Glutamatergic neuron (in vitro differentiated cells): ENCODE measurements at regions not wholly inside any gene's neighbourhood (a gene's known extent, or its start where the extent isn't known, plus 50 kb on each side); places are given as distances from the start of the nearest gene placed in this dataset.

Source experiments
- DNase-seq: peaks from one replicate; pipeline ENCODE4 v3.0.0; 2022
- H3K27ac Mint-ChIP-seq: one replicate; pipeline ENCODE4 v1.8.0; 2020; ENCODE audit warnings: mild to moderate bottlenecking, mixed read lengths, inconsistent platforms; ENCODE audit not compliant: unreplicated experiment
- H3K27me3 Mint-ChIP-seq: one replicate; pipeline ENCODE4 v1.8.0; 2020; ENCODE audit warnings: mild to moderate bottlenecking, moderate library complexity, mixed read lengths, inconsistent platforms; ENCODE audit not compliant: unreplicated experiment
- H3K36me3 Mint-ChIP-seq: one replicate; pipeline ENCODE4 v1.8.0; 2020; ENCODE audit warnings: mild to moderate bottlenecking, mixed read lengths, inconsistent platforms; ENCODE audit not compliant: unreplicated experiment
- H3K4me1 Mint-ChIP-seq: one replicate; pipeline ENCODE4 v1.8.0; 2020; ENCODE audit warnings: mild to moderate bottlenecking, low read depth, mixed read lengths, inconsistent platforms; ENCODE audit not compliant: unreplicated experiment
- H3K4me3 Mint-ChIP-seq: one replicate; pipeline ENCODE4 v1.8.0; 2020; ENCODE audit warnings: mild to moderate bottlenecking, mixed read lengths, inconsistent platforms; ENCODE audit not compliant: unreplicated experiment
- H3K9me3 Mint-ChIP-seq: one replicate; pipeline ENCODE4 v1.8.0; 2020; ENCODE audit warnings: mild to moderate bottlenecking, moderate library complexity, mixed read lengths, inconsistent platforms; ENCODE audit not compliant: unreplicated experiment
- TF ChIP-seq, protein P1 (sequence below): fragments of 200-600 bp; sonication (generic); IDR thresholded peaks from one replicate; pipeline ENCODE4 v1.5.0; 2021; ENCODE audit not compliant: partially characterized antibody, unreplicated experiment

DNA sequence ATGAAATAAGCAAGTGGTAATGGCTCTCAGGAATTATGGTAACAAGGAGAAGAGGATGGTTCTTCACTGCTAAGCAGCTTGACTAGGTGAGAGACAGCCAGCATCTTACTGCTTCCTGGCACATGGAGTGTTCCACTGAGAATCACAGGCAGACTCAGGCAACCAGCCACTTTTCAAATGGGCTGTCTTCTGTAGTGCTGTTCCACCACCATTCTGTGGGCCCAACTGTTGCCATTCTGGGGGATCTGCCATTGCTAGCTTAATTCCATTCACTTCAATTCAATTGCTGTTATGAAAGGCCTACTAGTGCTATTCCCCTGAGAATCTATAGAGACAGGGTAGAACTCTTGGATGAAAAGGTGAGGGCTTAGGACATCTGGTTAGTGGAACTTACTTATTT lies 341.9 kb downstream of the KCNRG start:
- no peaks in the 10 kb centered on the region for H3K27me3 Mint-ChIP-seq
- H3K4me3 Mint-ChIP-seq: no peak overlapping the region
- peaks cover 19% of the 10 kb centered on the region for H3K4me1 Mint-ChIP-seq
- H3K9me3 Mint-ChIP-seq: peaks cover 2% of the 10 kb centered on the region
- TF ChIP-seq, protein P1, sequence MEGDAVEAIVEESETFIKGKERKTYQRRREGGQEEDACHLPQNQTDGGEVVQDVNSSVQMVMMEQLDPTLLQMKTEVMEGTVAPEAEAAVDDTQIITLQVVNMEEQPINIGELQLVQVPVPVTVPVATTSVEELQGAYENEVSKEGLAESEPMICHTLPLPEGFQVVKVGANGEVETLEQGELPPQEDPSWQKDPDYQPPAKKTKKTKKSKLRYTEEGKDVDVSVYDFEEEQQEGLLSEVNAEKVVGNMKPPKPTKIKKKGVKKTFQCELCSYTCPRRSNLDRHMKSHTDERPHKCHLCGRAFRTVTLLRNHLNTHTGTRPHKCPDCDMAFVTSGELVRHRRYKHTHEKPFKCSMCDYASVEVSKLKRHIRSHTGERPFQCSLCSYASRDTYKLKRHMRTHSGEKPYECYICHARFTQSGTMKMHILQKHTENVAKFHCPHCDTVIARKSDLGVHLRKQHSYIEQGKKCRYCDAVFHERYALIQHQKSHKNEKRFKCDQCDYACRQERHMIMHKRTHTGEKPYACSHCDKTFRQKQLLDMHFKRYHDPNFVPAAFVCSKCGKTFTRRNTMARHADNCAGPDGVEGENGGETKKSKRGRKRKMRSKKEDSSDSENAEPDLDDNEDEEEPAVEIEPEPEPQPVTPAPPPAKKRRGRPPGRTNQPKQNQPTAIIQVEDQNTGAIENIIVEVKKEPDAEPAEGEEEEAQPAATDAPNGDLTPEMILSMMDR: no peak
- H3K36me3 Mint-ChIP-seq: no peaks in the 10 kb centered on the region
- peak overlapping the region; percentile 31 for H3K27ac Mint-ChIP-seq
- DNase-seq: no peak

DNA sequence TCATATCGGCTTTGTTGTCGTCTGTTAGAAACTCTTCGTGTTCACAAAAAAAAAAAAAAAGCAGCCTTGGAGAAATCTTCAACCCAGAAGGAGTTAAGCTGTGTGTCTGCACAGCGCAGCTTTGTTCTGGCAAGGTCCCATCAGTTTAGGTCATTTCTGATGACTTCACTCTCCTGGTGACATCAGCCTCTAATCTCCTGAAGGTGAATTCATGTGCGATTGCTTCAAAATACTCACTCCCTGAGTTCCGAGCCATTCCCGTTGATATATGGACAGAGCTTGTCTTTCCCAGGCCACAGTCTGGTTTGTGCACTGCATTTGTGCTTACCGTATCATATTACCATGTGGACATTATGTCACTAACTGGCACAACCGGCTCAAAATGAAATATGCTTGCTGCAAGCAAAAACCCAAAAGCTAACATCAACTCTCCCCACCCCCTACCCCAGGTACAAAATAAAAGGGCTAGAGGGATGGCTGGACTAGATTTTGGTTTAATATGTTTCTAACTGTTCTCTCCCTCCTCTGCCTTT lies 342.4 kb downstream of the KCNRG start:
- H3K4me1 Mint-ChIP-seq: peaks cover 19% of the 10 kb centered on the region
- no peak for DNase-seq
- no peaks in the 10 kb centered on the region for H3K36me3 Mint-ChIP-seq
- H3K27ac Mint-ChIP-seq: peak overlapping the region; percentile 31
- no peaks in the 10 kb centered on the region for H3K27me3 Mint-ChIP-seq
- TF ChIP-seq, protein P1: no peak
- H3K4me3 Mint-ChIP-seq: no peak overlapping the region
- H3K9me3 Mint-ChIP-seq: peaks cover 2% of the 10 kb centered on the region

DNA sequence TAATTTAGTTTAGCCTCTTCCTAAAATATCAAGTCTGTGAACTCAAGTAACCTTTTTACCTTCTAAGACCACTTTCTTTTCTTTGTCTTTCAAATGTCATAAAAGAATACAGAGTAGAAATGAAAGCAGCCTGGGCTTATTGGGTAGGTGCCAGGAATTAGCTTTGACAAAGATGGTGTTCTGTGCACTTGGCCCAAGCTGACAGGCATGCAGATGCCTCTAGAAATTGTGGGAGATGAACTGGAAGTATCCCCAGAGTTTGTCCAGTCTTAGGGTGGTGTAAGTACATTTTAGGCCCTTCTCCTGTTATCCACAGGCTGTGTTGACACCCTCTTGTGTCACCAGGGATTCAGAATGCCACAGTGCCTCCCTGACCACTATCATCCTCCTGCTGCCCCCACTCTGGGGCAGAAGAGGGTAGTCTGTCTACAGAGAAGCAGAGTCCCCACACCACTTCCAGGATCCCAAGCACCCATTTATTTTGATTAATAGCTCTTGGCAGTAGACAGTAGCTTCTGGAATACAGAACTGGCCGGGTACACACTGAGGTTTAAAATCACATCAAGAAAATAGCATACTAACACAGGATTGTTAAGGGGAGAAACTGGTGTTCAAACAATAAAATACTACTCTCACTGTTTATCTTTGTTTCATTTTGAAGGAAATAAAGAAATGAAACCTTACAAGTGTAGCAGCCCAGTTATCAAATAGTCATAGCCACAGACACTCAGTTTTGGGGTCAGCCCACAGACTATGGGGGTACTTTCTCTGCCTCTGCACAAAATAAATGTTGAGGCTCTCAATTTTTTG lies 343.2 kb downstream of the KCNRG start:
- H3K4me3 Mint-ChIP-seq: no peak overlapping the region
- no peak overlapping the region for H3K27ac Mint-ChIP-seq
- TF ChIP-seq, protein P1: no peak
- peaks cover 19% of the 10 kb centered on the region for H3K4me1 Mint-ChIP-seq
- H3K36me3 Mint-ChIP-seq: no peaks in the 10 kb centered on the region
- DNase-seq: no peak
- no peaks in the 10 kb centered on the region for H3K27me3 Mint-ChIP-seq
- peaks cover 1% of the 10 kb centered on the region for H3K9me3 Mint-ChIP-seq

DNA sequence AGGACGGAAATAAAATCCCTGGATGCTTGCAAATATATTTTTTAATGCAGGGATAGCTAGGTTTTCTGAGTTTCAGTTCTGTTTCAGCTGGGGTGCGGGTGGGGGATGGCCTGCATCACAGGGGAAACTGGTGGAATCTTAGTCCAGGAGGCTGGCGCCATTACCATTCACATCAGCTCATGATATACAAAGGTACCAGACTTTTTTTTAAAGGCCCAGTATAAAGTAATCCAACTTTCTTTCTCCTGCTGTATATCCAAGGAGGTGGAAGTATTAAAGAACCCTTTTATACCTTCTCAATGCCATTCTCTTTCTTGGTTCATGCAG lies 343.8 kb downstream of the KCNRG start:
- Mint-ChIP-seq H3K4me3 (no peak overlapping the region), H3K9me3 (no peaks in the 10 kb centered on the region), H3K27me3 (no peaks in the 10 kb centered on the region), H3K27ac (no peak overlapping the region), H3K36me3 (no peaks in the 10 kb centered on the region), H3K4me1 (peaks cover 13% of the 10 kb centered on the region)
- TF ChIP-seq, protein P1: no peak
- no peak for DNase-seq

DNA sequence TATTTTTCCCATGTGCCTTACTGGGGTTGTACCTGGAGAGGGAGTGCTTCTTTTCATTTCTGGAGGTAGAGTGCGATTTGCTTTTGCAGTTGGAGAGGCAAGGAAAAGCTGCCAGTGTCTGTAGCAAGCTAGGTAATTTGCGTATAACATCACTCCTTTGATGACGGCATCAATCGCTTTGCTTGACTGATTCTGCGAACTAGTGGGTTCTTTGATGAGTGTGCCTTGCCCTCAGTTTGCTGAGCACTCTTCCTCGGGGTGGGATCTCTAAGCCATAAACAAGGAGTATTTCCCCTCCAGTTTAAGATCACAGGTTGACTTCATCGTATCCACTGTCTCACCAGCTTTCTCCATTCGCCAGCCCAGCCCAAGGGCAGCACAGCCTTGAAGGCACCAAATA lies 344.5 kb downstream of the KCNRG start:
- TF ChIP-seq, protein P1: no peak
- no peak overlapping the region for H3K4me3 Mint-ChIP-seq
- DNase-seq: no peak
- H3K36me3 Mint-ChIP-seq: no peaks in the 10 kb centered on the region
- H3K4me1 Mint-ChIP-seq: peaks cover 9% of the 10 kb centered on the region
- no peaks in the 10 kb centered on the region for H3K9me3 Mint-ChIP-seq
- no peak overlapping the region for H3K27ac Mint-ChIP-seq
- H3K27me3 Mint-ChIP-seq: no peaks in the 10 kb centered on the region
